Upper lobe of left lung (tissue), 6 donors: ENCODE measurements at regions not wholly inside any gene's neighbourhood (a gene's known extent, or its start where the extent isn't known, plus 50 kb on each side); places are given as distances from the start of the nearest gene placed in this dataset.

Experiments used
- ATAC-seq, 2 donors: fragments of 200-7000 bp; cut with Tn5 transposase; one replicate each; pipeline ENCODE4 v1.9.1; 2022; ENCODE audit warnings: mild to moderate bottlenecking in 2 of 2, moderate library complexity in 2 of 2; ENCODE audit not compliant: low FRiP score in 2 of 2
- DNase-seq, 2 donors: peaks; one replicate each; pipeline ENCODE4 v3.0.0-alpha.2; 2019 to 2020
- H3K27ac ChIP-seq, 4 donors: fragments of 200-600 bp; sonication (generic); one replicate each; pipeline ENCODE4 v1.5.1; 2016 to 2019
- H3K27me3 ChIP-seq, 4 donors: fragments of 200-600 bp; sonication (generic); one replicate each; pipeline ENCODE4 v1.5.1; 2017 to 2019
- H3K36me3 ChIP-seq, 4 donors: fragments of 200-600 bp; sonication (generic); one replicate each; pipeline ENCODE4 v1.5.1; 2016 to 2019
- H3K4me1 ChIP-seq, 4 donors: fragments of 200-600 bp; sonication (generic); one replicate each; pipeline ENCODE4 v1.5.1; 2018 to 2019
- H3K4me3 ChIP-seq, 4 donors: fragments of 200-600 bp; sonication (generic); one replicate each; pipeline ENCODE4 v1.5.1; 2017 to 2019; ENCODE audit warnings: mild to moderate bottlenecking in 2 of 4, moderate library complexity in 1 of 4
- H3K9me3 ChIP-seq, 4 donors: fragments of 200-600 bp; sonication (generic); one replicate each; pipeline ENCODE4 v1.5.1; 2018 to 2019
- CTCF ChIP-seq, 6 experiments: fragments of 450-650 bp in 4 of 6; fragments of 200-600 bp in 2 of 6; sonication (generic) in 2 of 6; IDR thresholded peaks; one replicate each; pipeline ENCODE4 v1.5.1; 2016 to 2019; ENCODE audit warnings: antibody characterized with exemption in 6 of 6
- EP300 ChIP-seq, 4 donors: sonication (generic); formaldehyde crosslinking; IDR thresholded peaks; one replicate each; pipeline ENCODE4 v1.5.1; 2017; ENCODE audit warnings: antibody characterized with exemption in 4 of 4, control low read depth in 2 of 4
- POLR2A ChIP-seq, 4 donors: fragments of 450-650 bp; IDR thresholded peaks; one replicate each; pipeline ENCODE4 v1.5.1; 2016 to 2017; ENCODE audit warnings: antibody characterized with exemption in 4 of 4, mild to moderate bottlenecking in 2 of 4
- POLR2AphosphoS5 ChIP-seq, 2 donors: sonication (generic); formaldehyde crosslinking; IDR thresholded peaks; one replicate each; pipeline ENCODE4 v1.5.1; 2017; ENCODE audit warnings: antibody characterized with exemption in 2 of 2
- WGBS, 2 donors: methylation state at CpG; one replicate each; pipeline ENCODE4 v1.1.5; 2017 to 2018; 5-methylcytosine and 5-hydroxymethylcytosine counted together
- donor health status: DM: no; HTN: no; CAD: no; lungs with moderate emphysema.
- donor health status: DM: no; HTN: yes; CAD: no; lungs with severe emphysema.

- ATAC-seq: no peak
Measured at GRCh38 chr11:29959488-29959887, 57.3 kb downstream of the KCNA4 start.

GRCh38 chr11:29957431-29957830 lies 59.4 kb downstream of the KCNA4 start:
- DNase-seq: no peak
- no peak for ATAC-seq
- no peak overlapping the region for H3K27ac ChIP-seq
- no peak for TF ChIP-seq CTCF (IDR thresholded peaks at IDR 0.05)
- TF ChIP-seq EP300 (IDR thresholded peaks at IDR 0.05): no peak
- no peak for TF ChIP-seq POLR2A (IDR thresholded peaks at IDR 0.05)
- H3K36me3 ChIP-seq: no peaks in the 10 kb centered on the region
- no peaks in the 10 kb centered on the region for H3K27me3 ChIP-seq
- 30 to 45% methylated on average over 4 of the region's 4 CpGs for whole genome bisulfite sequencing, 2 donors
- H3K4me1 ChIP-seq: no peaks in the 10 kb centered on the region
- no peak overlapping the region for H3K4me3 ChIP-seq
- H3K9me3 ChIP-seq: no peaks in the 10 kb centered on the region

More at GRCh38 chr11:29959488-29959887, 57.3 kb downstream of the KCNA4 start:
- H3K9me3 ChIP-seq: no peaks in the 10 kb centered on the region
- H3K4me1 ChIP-seq: no peaks in the 10 kb centered on the region
- no peak overlapping the region for H3K27ac ChIP-seq
- no peak overlapping the region for H3K4me3 ChIP-seq
- TF ChIP-seq POLR2A (IDR thresholded peaks at IDR 0.05) (no peak), EP300 (IDR thresholded peaks at IDR 0.05) (no peak), CTCF (IDR thresholded peaks at IDR 0.05) (no peak), POLR2AphosphoS5 (IDR thresholded peaks at IDR 0.05) (no peak)
- WGBS, 2 donors: 18 to 42% methylated on average over 1 of the region's 1 CpG
- DNase-seq: no peak
- H3K27me3 ChIP-seq: no peaks in the 10 kb centered on the region
- H3K36me3 ChIP-seq: no peaks in the 10 kb centered on the region

GRCh38 chr11:29956076-29956556 lies 60.7 kb downstream of the KCNA4 start:
- Histone ChIP-seq H3K4me1 (no peaks in the 10 kb centered on the region), H3K36me3 (no peaks in the 10 kb centered on the region), H3K4me3 (no peak overlapping the region), H3K9me3 (no peaks in the 10 kb centered on the region), H3K27me3 (no peaks in the 10 kb centered on the region), H3K27ac (no peak overlapping the region)
- TF ChIP-seq POLR2A (IDR thresholded peaks at IDR 0.05): no peak
- no peak for TF ChIP-seq POLR2AphosphoS5 (IDR thresholded peaks at IDR 0.05)
- 42 to 75% methylated on average over 2 of the region's 2 CpGs for WGBS, 2 donors
- no peak for ATAC-seq
- no peak for DNase-seq

- TF ChIP-seq EP300 (IDR thresholded peaks at IDR 0.05): no peak
- TF ChIP-seq POLR2AphosphoS5 (IDR thresholded peaks at IDR 0.05): no peak
- no peak for TF ChIP-seq POLR2A (IDR thresholded peaks at IDR 0.05)
- TF ChIP-seq CTCF (IDR thresholded peaks at IDR 0.05): no peak
- no peak for DNase-seq
- H3K4me3 ChIP-seq: no peak overlapping the region
- no peaks in the 10 kb centered on the region for H3K27me3 ChIP-seq
- no peak for ATAC-seq
- H3K27ac ChIP-seq: no peak overlapping the region
- H3K4me1 ChIP-seq: no peaks in the 10 kb centered on the region
- no peaks in the 10 kb centered on the region for H3K36me3 ChIP-seq
- H3K9me3 ChIP-seq: peaks cover 3 to 8% (median 5%) of the 10 kb centered on the region in 4 donors
Measured at GRCh38 chr11:29943347-29943746, 73.5 kb downstream of the KCNA4 start.

GRCh38 chr11:29937526-29937925 lies 79.3 kb downstream of the KCNA4 start:
- Histone ChIP-seq H3K9me3 (peaks cover 0 to 5% (median 0%) of the 10 kb centered on the region in 4 donors), H3K4me1 (no peaks in the 10 kb centered on the region), H3K27ac (no peak overlapping the region), H3K36me3 (no peaks in the 10 kb centered on the region), H3K27me3 (no peaks in the 10 kb centered on the region), H3K4me3 (no peak overlapping the region)
- TF ChIP-seq EP300 (IDR thresholded peaks at IDR 0.05) (no peak), CTCF (IDR thresholded peaks at IDR 0.05) (no peak), POLR2A (IDR thresholded peaks at IDR 0.05) (no peak), POLR2AphosphoS5 (IDR thresholded peaks at IDR 0.05) (no peak)
- DNase-seq (no peak), ATAC-seq (no peak)
- WGBS, 2 donors: 75% methylated on average over 4 of the region's 4 CpGs
